DND-41 (cell line): ENCODE measurements at regions not wholly inside any gene's neighbourhood (a gene's known extent, or its start where the extent isn't known, plus 50 kb on each side); places are given as distances from the start of the nearest gene placed in this dataset.

ENCODE experiments used
- EZH2 ChIP-seq: IDR thresholded peaks from 3 replicates; pipeline ENCODE4 v1.6.1; 2012; ENCODE audit warnings: borderline replicate concordance, low read depth, mild to moderate bottlenecking, moderate library complexity, low read length, inconsistent platforms; ENCODE audit not compliant: severe bottlenecking
- TF ChIP-seq, protein P1 (sequence below): IDR thresholded peaks from 2 replicates; pipeline ENCODE4 v1.5.1; 2012; ENCODE audit warnings: borderline replicate concordance, low read length, moderate library complexity, mild to moderate bottlenecking; ENCODE audit not compliant: poor library complexity, severe bottlenecking; ENCODE audit errors: extremely low read depth

GRCh38 chr2:156903335-156903734 lies 354.2 kb upstream of the GALNT5 start:
- TF ChIP-seq, protein P1, sequence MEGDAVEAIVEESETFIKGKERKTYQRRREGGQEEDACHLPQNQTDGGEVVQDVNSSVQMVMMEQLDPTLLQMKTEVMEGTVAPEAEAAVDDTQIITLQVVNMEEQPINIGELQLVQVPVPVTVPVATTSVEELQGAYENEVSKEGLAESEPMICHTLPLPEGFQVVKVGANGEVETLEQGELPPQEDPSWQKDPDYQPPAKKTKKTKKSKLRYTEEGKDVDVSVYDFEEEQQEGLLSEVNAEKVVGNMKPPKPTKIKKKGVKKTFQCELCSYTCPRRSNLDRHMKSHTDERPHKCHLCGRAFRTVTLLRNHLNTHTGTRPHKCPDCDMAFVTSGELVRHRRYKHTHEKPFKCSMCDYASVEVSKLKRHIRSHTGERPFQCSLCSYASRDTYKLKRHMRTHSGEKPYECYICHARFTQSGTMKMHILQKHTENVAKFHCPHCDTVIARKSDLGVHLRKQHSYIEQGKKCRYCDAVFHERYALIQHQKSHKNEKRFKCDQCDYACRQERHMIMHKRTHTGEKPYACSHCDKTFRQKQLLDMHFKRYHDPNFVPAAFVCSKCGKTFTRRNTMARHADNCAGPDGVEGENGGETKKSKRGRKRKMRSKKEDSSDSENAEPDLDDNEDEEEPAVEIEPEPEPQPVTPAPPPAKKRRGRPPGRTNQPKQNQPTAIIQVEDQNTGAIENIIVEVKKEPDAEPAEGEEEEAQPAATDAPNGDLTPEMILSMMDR, result no peak
- no peak for TF ChIP-seq EZH2
